C1 segment of cervical spinal cord (tissue), 14 donors: ENCODE measurements at regions not wholly inside any gene's neighbourhood (a gene's known extent, or its start where the extent isn't known, plus 50 kb on each side); places are given as distances from the start of the nearest gene placed in this dataset.

Source experiments
- DNase-seq, 14 donors: peaks; one replicate each; lab custom pipeline; 2025; lab: John Stamatoyannopoulos, UW

GRCh38 chr2:15863494-15864175 is 76.7 kb upstream of the MYCN start:
- DNase-seq = no peak

DNA sequence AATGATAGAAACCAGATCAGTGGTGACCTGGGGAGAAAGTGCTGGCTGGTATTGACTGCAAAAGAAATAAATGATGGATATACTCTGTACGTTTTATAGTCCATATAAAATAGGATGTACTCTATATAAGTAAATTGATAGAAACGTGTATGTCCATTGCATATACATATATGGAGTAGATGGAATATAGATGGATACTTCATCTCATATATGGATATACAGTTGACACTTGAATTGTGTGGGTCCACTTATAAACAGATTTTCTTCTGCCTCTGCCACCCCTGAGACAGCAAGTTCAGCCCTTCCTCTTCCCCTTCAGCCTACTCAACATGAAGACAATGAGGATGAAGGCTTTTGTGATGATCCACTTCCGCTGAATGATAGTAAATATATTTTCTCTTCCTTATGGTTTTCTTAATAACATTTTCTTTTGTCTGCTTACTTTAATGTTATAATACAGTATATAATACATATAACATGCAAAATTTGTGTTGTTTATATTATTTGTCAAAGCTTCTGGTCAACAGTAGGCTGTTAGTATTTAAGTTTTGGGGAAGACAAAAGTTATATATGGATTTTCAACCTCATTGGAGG is 76.1 kb upstream of the MYCN start:
- DNase-seq = no peak

DNA sequence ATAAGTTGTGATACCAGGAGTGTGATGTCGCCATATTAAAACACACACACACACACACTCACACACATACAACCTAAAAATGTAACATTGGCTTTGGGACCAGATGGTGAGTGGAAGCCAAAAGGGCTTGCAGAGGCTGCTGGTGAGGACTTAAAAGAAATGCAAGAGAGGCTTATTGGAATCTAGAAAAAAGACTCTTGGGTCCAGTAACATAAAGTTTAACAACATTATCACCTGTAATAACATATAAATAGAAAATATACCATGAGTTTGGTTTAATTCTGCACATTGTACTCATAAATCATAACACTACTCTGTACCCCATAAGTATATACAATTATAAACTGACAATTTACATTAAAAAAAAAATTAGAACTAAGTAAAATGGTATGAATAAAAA is 74.4 kb upstream of the MYCN start:
- no peak for DNase-seq

DNA sequence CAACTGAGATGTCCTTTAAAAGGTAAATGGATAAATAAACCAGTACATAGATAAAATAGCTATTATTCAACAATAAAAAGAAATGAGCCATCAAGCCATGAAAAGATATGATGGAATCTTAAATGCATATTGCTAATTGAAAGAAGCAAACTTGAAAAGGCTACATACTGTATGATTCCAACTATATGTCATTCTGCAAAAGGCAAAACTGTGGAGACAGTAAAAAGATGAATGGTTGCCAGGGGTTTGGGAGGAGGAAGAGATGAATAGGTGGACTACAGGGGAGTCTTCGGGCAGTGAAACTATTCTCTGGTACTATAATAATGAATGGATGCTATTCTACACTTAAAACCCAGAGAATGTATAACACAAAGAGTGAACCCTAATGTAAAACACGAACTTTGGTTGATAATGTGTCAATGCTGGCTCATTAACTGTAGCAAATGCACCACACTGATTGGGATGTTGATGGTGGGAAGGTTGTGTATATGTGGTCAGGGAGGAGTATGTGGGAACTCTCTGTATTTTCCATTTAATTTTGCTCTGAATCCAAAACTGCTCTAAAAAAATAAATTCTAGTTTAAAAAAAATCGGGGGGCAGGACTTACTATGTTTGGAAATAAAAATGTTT is 73.7 kb upstream of the MYCN start:
- no peak for DNase-seq

DNA sequence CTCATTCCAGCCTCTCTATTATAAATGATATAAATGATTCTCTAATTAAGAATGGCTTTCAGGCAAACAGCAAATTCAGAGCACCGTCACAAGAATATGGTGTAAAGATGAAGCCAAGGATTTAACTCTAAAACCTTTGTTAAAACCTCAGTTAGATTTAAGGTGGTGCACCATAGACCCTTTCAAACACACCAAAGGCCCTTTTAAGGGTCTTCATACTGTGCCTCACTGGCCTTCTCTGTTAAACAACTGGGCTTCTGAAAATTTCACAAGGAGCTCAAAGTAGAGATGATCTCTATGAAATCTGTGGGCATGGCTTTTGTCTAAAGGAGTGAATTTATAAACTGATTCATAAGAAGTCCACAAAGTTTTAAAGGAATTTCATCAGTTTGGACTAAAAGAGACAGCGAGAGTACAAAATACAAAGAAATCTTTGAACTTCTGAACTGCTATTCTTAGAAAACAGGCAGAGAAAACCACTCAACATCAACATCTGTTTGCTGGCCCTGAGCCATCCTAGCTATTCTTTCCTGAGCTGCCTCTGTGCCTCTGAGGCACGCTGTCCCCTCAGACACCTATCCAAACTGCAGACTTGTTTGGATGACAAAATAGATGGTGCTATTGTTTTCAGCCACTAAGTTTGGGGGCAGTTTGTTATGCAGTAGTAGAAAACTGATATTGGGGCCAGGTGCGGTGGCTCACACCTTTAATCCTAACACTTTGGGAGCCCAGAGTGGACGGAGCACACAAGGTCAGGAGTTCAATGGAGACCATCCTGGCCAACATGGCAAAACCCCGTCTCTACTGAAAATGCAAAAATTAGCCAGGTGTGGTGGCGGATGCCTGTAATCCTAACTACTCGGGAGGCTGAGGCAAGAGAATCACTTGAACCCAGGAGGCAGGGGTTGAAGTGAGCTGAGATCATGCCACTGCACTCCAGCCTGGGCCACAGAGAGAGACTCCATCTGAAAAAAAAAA is 72.9 kb upstream of the MYCN start:
- no peak for DNase-seq

DNA sequence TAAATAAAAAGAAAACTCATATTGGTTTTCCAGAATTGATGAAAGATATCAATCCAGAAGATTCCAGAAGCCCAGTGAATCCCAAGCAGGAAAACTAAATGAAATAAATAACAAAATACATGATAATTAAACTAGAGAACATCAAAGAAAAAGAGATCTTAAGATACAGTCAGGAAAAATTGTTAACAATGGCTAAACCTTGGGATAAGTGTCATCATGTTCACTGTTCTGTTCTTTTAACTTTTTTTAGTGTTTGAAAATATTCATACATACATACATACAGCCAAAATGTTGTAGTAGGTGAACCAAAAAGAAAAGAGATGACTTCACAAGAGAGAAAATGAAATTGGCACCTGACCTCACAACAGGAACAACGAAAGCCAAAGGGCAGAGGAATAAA is 72.2 kb upstream of the MYCN start:
- DNase-seq = no peak

DNA sequence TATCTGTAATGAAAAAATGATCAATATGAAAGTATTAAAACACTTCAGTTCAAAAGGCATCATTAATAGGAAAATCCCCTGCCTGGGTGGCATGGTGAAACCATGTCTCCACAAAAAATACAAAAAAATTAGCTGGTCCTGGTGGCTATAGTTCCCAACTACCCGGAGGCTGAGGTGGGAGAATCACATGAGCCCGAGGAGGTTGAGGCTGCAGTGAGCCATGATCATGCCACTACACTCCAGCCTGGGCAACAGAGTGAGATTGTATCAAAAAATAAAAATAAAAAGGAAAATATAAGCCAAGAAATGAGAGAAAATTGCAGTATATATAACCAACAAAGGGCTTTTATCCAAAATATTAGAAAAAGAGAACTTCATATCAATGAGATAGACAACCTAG is 71.6 kb upstream of the MYCN start:
- no peak for DNase-seq

DNA sequence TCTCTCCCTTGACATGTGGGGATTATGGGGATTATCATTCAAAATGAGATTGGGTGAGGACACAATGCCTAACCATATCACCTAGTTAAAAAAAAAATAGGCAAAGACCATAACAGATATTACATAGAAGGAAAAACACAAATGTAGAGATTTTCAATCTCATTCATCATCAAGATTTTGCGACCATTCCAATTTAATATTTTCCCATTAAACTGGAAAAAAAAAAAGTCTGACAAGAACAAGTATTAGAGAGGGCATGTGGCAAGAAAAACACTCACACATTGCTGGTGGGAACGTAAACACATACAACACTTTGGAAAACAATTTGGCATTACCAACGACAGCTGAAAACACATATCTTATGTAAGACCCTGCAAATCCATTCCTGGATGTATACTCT is 71.0 kb upstream of the MYCN start:
- DNase-seq = no peak

- DNase-seq = no peak
Observed at GRCh38 chr2:15869871-15870270, 70.5 kb upstream of the MYCN start.

DNA sequence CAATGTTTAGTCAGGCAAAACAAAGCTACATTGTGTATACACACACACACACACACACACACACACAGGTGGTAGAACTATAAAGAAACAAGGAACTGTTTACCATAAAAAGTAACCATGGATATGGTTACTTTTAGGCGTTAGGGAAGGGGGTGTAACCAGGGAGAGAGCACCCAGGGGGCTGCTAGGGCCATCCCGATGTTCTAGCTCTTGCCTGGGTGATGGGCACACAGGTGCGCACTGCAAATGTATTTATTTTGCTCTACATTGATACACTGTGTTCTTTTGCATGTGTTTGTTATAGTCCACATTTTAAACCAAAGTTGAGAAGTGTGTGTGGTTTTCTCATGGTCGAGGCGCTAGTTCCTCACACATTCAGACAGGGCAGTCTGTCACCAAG is 69.8 kb upstream of the MYCN start:
- no peak for DNase-seq

DNA sequence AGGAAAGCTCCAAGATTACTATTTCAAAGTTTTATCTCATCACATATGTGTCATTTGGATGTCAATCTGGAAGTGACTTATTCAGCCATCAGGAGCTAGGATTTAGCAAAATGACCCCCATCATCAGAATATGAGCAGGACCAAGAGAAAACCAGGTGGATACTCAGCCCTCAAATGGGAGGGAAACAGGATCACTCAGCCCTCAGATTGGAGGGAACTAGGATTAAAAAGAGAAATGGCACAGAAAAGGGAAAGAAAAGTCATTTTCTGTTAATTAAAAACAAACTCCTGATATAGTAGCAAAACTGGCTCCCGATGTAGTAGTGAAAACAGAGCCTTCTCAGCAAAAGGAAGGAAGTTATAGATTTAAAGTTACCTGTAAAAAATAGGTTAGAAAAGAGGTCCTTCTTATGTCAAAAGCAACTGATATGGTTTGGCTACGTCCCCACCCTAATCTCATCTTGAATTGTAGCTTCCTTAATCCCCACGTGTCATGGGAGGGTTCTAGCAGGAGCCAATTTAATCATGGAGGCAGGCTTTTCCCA is 69.0 kb upstream of the MYCN start:
- DNase-seq = no peak

- DNase-seq = no peak
Observed at GRCh38 chr2:15872854-15873253, 67.5 kb upstream of the MYCN start.

DNA sequence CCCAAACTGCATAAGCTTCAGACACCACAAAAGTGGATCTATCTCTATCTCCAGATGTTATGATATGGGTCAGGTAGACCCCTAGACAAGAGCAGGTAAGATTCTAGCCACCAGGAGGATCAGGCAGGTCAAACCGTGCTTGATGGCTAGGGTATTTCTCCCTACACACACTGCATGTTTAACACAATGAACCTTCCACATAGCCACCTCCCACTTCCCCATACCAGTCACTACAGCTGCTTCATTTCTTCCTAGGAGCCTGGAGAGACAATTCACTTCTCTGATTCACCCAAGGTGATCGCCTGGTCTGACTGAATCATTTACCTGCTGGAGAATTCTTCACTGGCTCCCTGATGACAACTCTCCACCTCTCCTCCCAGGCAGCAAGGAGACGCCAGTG is 66.0 kb upstream of the MYCN start:
- no peak for DNase-seq

DNA sequence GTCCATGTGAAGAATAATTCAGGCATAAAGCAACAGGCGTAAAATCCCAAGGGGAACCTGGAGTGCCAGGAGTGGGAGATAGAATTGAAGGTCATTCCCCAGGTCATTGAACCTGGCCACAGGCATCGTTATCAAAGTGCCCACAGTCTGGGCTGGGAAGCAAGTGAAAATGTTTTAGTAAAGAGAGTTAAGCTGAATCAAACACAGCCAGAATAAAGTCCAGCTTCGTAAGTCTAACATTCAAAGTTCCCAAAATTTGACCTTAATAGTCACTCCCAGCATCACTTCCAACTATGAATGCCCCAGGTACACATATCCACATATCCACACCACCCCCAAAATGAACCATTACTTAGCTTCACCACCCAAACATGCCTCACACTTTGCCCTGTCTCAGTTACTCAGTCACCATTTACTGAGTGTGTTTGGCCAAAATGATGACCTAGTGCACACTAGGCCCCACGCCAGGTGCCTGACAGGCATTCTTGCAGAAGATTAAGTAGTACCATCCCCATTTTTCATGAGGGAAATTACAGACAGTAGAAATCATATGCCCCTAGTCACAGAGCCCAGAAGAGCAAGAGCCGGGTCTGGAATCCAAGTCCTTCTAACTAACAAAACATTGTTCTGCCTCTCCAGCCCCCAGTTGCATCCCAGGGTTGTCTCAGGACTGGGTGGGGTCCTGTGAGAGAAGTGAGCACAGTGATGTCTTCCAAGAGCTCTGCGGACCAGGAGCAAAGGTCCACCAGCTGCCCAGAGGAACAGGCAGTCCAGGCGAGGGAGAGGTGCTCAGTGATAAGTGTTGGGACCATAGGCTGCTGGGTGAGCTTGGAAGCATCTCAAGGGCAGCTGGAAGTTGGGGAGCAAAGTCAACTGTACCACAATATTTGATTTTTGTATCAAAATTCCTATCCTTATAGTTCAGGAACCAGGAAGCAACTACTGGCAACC is 65.2 kb upstream of the MYCN start:
- DNase-seq = no peak

- DNase-seq = no peak
Observed at GRCh38 chr2:15875969-15876705, 64.2 kb upstream of the MYCN start.

- DNase-seq = no peak
Observed at GRCh38 chr2:15880226-15881119, 59.9 kb upstream of the MYCN start.

DNA sequence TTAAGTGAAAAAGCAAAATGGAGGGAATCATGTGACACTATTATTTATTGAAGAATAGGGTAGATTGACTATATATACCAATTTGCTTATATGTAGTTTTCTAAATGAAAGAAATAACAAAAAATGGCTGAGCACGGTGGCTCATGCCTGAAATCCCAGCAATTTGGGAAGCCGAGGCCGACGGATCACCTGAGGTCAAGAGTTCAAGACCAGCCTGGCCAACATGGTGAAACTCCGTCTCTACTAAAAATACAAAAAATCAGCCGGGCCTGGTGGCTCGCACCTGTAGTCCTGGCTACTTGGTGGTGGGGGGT is 59.3 kb upstream of the MYCN start:
- DNase-seq = no peak

GRCh38 chr2:15881676-15882075 is 58.7 kb upstream of the MYCN start:
- DNase-seq = no peak
